HUES6 (cell line): ENCODE measurements at regions not wholly inside any gene's neighbourhood (a gene's known extent, or its start where the extent isn't known, plus 50 kb on each side); places are given as distances from the start of the nearest gene placed in this dataset.
"Not testable (repeated sequence)": the region's sequence is repeated elsewhere in the genome, so short reads cannot be mapped to it uniquely, and the experiment has no call there.

ENCODE experiments used
- H3K27ac ChIP-seq: 2 replicates; pipeline ENCODE4 v1.7.0; 2013; ENCODE audit warnings: low read depth, mild to moderate bottlenecking, low read length, inconsistent platforms
- H3K27me3 ChIP-seq: 2 replicates; pipeline ENCODE4 v1.6.1; 2013; ENCODE audit warnings: low read length; ENCODE audit not compliant: control insufficient read depth, insufficient read depth
- H3K36me3 ChIP-seq: 2 replicates; pipeline ENCODE4 v1.6.1; 2013; ENCODE audit warnings: low read length; ENCODE audit not compliant: control insufficient read depth, insufficient read depth
- H3K4me1 ChIP-seq: 2 replicates; pipeline ENCODE4 v1.6.1; 2013; ENCODE audit warnings: low read length; ENCODE audit not compliant: control insufficient read depth, insufficient read depth
- H3K4me3 ChIP-seq: 2 replicates; pipeline ENCODE4 v1.5.1; 2013; ENCODE audit warnings: low read depth, low read length
- H3K9ac ChIP-seq: one replicate; pipeline ENCODE4 v1.6.1; 2013; ENCODE audit warnings: mild to moderate bottlenecking, low read length
- H3K9me3 ChIP-seq: 2 replicates; pipeline ENCODE4 v1.6.1; 2013; ENCODE audit warnings: low read depth, low read length; ENCODE audit not compliant: control insufficient read depth, insufficient read depth

- H3K9ac ChIP-seq, H3K27ac ChIP-seq, H3K4me3 ChIP-seq, H3K4me1 ChIP-seq, H3K36me3 ChIP-seq, H3K9me3 ChIP-seq: not testable (repeated sequence)
- H3K27me3 ChIP-seq = peaks cover 10% of the 10 kb centered on the region; the same call in 1 of the 2 replicates
Measured at GRCh38 chr12:131659484-131659883, 51.4 kb upstream of the SFSWAP start.

GRCh38 chr12:131659976-131660375, 50.9 kb upstream of the SFSWAP start:
- not testable (repeated sequence) for H3K36me3 ChIP-seq, H3K9me3 ChIP-seq, H3K4me3 ChIP-seq, H3K9ac ChIP-seq, H3K4me1 ChIP-seq, H3K27ac ChIP-seq
- H3K27me3 ChIP-seq = peaks cover 10% of the 10 kb centered on the region; the same call in 1 of the 2 replicates

GRCh38 chr12:131660401-131660800, 50.5 kb upstream of the SFSWAP start:
- H3K4me3 ChIP-seq = not testable (repeated sequence)

More at GRCh38 chr12:131660401-131660800, 50.5 kb upstream of the SFSWAP start:
- not testable (repeated sequence) for H3K9ac ChIP-seq, H3K27ac ChIP-seq, H3K36me3 ChIP-seq, H3K9me3 ChIP-seq, H3K4me1 ChIP-seq
- peaks cover 10% of the 10 kb centered on the region; the same call in 1 of the 2 replicates for H3K27me3 ChIP-seq
